Bronchial epithelial cell (primary cell): ENCODE measurements at regions not wholly inside any gene's neighbourhood (a gene's known extent, or its start where the extent isn't known, plus 50 kb on each side); places are given as distances from the start of the nearest gene placed in this dataset.

Source experiments
- DNase-seq: peaks from one replicate; pipeline ENCODE4 v3.0.0-alpha.2; 2010; ENCODE audit warnings: low read depth
- FAIRE-seq: peaks from 2 replicates; lab custom pipeline; 2011; peaks lifted over from hg19 to GRCh38; lab: Jason Lieb, UNC
- H3K27me3 ChIP-seq: 2 replicates; pipeline ENCODE4 v1.5.1; 2011; ENCODE audit warnings: low read length; ENCODE audit not compliant: control insufficient read depth, insufficient read depth
- H3K36me3 ChIP-seq: 2 replicates; pipeline ENCODE4 v1.5.1; 2011; ENCODE audit warnings: low read length; ENCODE audit not compliant: control insufficient read depth, insufficient read depth
- H3K4me3 ChIP-seq: 2 replicates; pipeline ENCODE4 v1.5.1; 2011; ENCODE audit warnings: mild to moderate bottlenecking, low read depth, low read length, control low read depth
- TF ChIP-seq, protein P1 (sequence below): IDR thresholded peaks from 2 replicates; pipeline ENCODE4 v1.5.1; 2011; ENCODE audit warnings: mild to moderate bottlenecking, moderate library complexity, low read length, control low read depth, inconsistent platforms; ENCODE audit not compliant: insufficient read depth, severe bottlenecking

DNA sequence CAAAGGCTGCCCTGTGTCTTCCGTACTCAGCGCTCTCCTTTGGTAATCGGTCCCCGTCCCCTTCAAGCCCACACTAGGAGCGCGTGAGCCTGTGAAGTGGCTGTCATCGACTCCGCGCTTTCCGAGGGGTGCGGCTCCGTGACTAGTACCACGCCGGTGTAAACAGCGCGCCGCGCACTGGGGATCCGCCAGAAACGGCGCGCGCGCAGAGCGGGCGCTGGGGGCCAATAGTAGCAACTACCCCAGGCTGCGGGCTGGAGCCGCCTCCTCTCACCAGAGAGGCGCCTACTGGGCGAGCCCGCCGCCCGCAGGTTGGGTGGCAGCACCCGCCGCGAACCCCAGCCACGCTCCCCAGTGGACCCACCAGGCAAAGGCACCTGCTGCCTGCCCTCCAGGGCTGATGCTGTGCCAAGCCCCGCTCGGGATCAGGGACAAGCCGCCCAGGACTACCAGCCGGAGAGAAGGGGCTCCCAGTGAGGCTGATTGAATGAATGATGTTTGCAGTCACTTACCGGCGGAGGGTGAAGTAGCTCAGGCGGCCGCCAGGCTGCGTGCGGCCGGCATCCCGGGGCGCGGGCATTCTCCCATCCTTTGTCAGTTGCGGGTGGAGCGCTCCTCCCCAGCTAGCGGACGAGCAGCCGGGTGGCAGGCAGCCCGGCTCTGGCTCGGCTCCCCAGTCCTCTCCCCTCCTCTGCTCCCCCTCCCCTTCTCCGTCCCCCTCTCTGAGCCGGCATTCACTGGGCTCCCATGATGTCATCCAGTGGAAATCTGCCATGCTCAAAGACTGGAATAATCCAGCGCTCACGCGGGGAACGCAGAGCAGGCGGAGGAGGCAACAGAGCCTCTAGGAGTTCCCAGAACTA is 370.3 kb upstream of the SMIM31 start:
- H3K27me3 ChIP-seq: peaks cover 14% of the 10 kb centered on the region
- H3K4me3 ChIP-seq: peak overlapping the region; percentile 42
- no peaks in the 10 kb centered on the region for H3K36me3 ChIP-seq
- FAIRE-seq (no peak), DNase-seq (peak; percentile 10)
- TF ChIP-seq, protein P1, sequence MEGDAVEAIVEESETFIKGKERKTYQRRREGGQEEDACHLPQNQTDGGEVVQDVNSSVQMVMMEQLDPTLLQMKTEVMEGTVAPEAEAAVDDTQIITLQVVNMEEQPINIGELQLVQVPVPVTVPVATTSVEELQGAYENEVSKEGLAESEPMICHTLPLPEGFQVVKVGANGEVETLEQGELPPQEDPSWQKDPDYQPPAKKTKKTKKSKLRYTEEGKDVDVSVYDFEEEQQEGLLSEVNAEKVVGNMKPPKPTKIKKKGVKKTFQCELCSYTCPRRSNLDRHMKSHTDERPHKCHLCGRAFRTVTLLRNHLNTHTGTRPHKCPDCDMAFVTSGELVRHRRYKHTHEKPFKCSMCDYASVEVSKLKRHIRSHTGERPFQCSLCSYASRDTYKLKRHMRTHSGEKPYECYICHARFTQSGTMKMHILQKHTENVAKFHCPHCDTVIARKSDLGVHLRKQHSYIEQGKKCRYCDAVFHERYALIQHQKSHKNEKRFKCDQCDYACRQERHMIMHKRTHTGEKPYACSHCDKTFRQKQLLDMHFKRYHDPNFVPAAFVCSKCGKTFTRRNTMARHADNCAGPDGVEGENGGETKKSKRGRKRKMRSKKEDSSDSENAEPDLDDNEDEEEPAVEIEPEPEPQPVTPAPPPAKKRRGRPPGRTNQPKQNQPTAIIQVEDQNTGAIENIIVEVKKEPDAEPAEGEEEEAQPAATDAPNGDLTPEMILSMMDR: peak; percentile 75

DNA sequence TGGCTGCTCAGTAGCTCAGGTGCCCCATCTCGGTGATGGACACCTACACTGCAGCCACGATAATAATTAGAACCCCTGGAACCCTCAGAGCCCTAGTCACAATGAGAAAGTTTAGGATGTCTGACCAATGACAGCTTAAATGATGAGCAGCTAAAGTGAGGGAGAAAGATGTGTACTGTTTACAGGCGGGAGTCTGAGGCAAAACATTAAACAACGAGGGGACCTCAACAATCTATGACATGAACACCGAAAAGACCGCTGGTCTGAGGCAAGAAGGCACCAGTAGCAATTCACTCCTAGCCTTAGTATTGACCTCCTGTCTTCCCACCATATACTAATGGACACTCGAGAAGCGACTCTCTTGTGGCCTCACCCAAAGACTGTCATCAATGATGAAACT is 369.5 kb upstream of the SMIM31 start:
- TF ChIP-seq, protein P1: no peak
- no peaks in the 10 kb centered on the region for H3K36me3 ChIP-seq
- DNase-seq (no peak), FAIRE-seq (no peak)
- peaks cover 14% of the 10 kb centered on the region for H3K27me3 ChIP-seq
- H3K4me3 ChIP-seq: no peak overlapping the region

DNA sequence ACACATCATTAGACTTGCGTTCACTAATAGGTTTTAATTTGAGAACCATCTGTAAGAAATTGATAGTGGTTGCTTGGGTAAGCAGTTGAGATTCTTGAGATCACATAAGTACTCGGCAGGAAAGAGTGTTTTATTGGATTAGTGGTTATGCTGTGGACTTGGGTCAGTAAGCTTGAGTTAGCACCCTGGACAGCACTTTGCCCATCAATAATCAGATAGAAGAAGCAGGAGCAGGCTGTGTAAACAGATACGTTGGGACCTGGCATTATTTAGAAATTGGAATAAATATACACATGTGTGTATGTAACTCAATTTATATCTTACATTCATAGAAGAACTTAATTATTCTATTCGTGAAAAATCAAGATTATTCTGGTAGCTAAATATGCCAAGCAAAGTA is 357.5 kb upstream of the SMIM31 start:
- no peaks in the 10 kb centered on the region for H3K36me3 ChIP-seq
- TF ChIP-seq, protein P1: no peak
- FAIRE-seq (no peak), DNase-seq (peak; percentile 33)
- H3K4me3 ChIP-seq: no peak overlapping the region
- no peaks in the 10 kb centered on the region for H3K27me3 ChIP-seq

DNA sequence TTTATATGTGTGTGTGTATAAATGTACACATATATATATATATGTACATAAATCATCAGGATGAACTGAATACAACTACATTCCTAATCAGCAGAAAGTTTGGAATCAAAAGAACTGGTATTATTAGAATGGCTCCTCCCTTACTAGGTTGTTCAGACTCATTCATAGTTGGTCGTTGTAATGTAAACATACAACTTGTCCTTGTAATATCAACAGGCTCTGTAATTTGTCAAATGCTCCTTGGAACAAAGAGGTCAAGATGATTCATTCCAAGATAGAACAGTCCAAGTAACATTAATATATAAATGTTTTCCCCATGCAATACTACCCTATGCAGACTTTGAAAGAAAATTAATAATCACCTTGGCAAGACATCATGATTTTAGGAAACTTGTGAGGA is 351.4 kb upstream of the SMIM31 start:
- H3K4me3 ChIP-seq: no peak overlapping the region
- FAIRE-seq (no peak), DNase-seq (peak; percentile 23)
- no peaks in the 10 kb centered on the region for H3K27me3 ChIP-seq
- no peaks in the 10 kb centered on the region for H3K36me3 ChIP-seq
- TF ChIP-seq, protein P1: no peak

DNA sequence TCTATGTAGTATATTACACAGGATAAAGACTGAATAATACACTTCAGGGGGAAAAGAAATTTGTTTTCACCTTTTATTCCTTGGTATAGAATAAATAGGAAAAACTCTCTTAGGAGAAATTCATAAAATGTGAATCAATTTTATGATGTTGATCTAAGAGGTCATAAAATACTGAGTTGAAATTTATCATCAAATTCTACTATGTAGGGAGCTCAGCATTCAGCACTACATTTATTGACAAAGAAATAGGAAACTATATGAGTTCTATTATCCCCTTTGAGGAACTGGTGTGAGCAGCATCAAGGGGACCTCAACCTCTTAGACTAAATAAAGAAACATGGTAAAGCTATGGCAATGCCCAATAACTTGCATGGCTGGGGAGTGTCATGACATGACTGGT is 348.2 kb upstream of the SMIM31 start:
- Histone ChIP-seq H3K27me3 (no peaks in the 10 kb centered on the region), H3K4me3 (no peak overlapping the region), H3K36me3 (no peaks in the 10 kb centered on the region)
- DNase-seq (no peak), FAIRE-seq (no peak)
- TF ChIP-seq, protein P1: no peak
